22Rv1 (cell line): ENCODE measurements at regions not wholly inside any gene's neighbourhood (a gene's known extent, or its start where the extent isn't known, plus 50 kb on each side); places are given as distances from the start of the nearest gene placed in this dataset.

ENCODE experiments used
- CTCF ChIP-seq: fragments of 450-650 bp; IDR thresholded peaks from 2 replicates; pipeline ENCODE4 v1.5.1; 2017; ENCODE audit warnings: mild to moderate bottlenecking
- ZFX ChIP-seq: fragments of 450-650 bp; IDR thresholded peaks from 2 replicates; pipeline ENCODE4 v1.6.1; 2017; ENCODE audit warnings: antibody characterized with exemption, borderline replicate concordance

- TF ChIP-seq CTCF: no peak
- no peak for TF ChIP-seq ZFX
Observed at GRCh38 chr13:59546178-59546577, 617.5 kb downstream of the DIAPH3 start.
